ENCODE measurements at regions not wholly inside any gene's neighbourhood (a gene's known extent, or its start where the extent isn't known, plus 50 kb on each side); places are given as distances from the start of the nearest gene placed in this dataset.

GRCh38 chr3:95815828-95816227 is 998.6 kb upstream of the EPHA6 start:
- no peak for TF ChIP-seq NFRKB (IDR thresholded peaks at IDR 0.05)
- TF ChIP-seq SP1 (IDR thresholded peaks at IDR 0.05): no peak
- TF ChIP-seq FOXM1 (IDR thresholded peaks at IDR 0.05; ENCODE audit: borderline replicate concordance): no peak
- no peak for TF ChIP-seq FOXA1 (IDR thresholded peaks at IDR 0.05)
- TF ChIP-seq HDGF (IDR thresholded peaks at IDR 0.05; ENCODE audit: borderline replicate concordance): no peak
- TF ChIP-seq LEF1 (IDR thresholded peaks at IDR 0.05; ENCODE audit: borderline replicate concordance): no peak
- TF ChIP-seq CTBP1 (IDR thresholded peaks at IDR 0.05; ENCODE audit: borderline replicate concordance): no peak
- TF ChIP-seq SUZ12 (IDR thresholded peaks at IDR 0.05): no peak
- TF ChIP-seq ZNF384 (IDR thresholded peaks at IDR 0.05): no peak
- TF ChIP-seq FOXK2 (IDR thresholded peaks at IDR 0.05): no peak
- no peak for TF ChIP-seq BHLHE40 (IDR thresholded peaks at IDR 0.05; ENCODE audit: borderline replicate concordance)
- TF ChIP-seq PKNOX1 (IDR thresholded peaks at IDR 0.05): no peak
- TF ChIP-seq TARDBP (IDR thresholded peaks at IDR 0.05): no peak
- TF ChIP-seq ELF4 (IDR thresholded peaks at IDR 0.05): no peak
